ENCODE measurements at regions not wholly inside any gene's neighbourhood (a gene's known extent, or its start where the extent isn't known, plus 50 kb on each side); places are given as distances from the start of the nearest gene placed in this dataset.

GRCh38 chr16:29315046-29315445, 91.5 kb downstream of the NPIPB11 start:
- H3K36me3 Mint-ChIP-seq: no peaks in the 10 kb centered on the region
- Histone ChIP-seq H3K27ac (ENCODE audit: low read length) (no peak overlapping the region), H3K4me3 (ENCODE audit: low read length) (no peak overlapping the region), H3K4me1 (ENCODE audit: control insufficient read depth, insufficient read depth, low read length) (no peaks in the 10 kb centered on the region), H3K27me3 (ENCODE audit: control insufficient read depth, insufficient read depth, low read length) (no peaks in the 10 kb centered on the region), H3K36me3 (ENCODE audit: control insufficient read depth, insufficient read depth, low read length) (no peaks in the 10 kb centered on the region), H3K9me3 (ENCODE audit: control insufficient read depth, insufficient read depth, low read length) (no peaks in the 10 kb centered on the region)
- no peak overlapping the region for H3K27ac Mint-ChIP-seq
- TF ChIP-seq CTCF (IDR thresholded peaks at IDR 0.05): no peak
- H3K9me3 Mint-ChIP-seq: no peaks in the 10 kb centered on the region
- H3K4me1 Mint-ChIP-seq: no peaks in the 10 kb centered on the region
- 97% methylated on average over 4 of the region's 5 CpGs for WGBS (ENCODE audit: insufficient coverage)
- DNase-seq (no peak), ATAC-seq (no peak)
- no peak overlapping the region for H3K4me3 Mint-ChIP-seq
- intact Hi-C loops (cut with micrococcal nuclease): no loop called here
- H3K27me3 Mint-ChIP-seq (ENCODE audit: low read depth in 2 of 2): no peaks in the 10 kb centered on the region

- Histone ChIP-seq H3K9me3 (ENCODE audit: control insufficient read depth, insufficient read depth, low read length) (no peaks in the 10 kb centered on the region), H3K27me3 (ENCODE audit: control insufficient read depth, insufficient read depth, low read length) (no peaks in the 10 kb centered on the region), H3K27ac (ENCODE audit: low read length) (no peak overlapping the region), H3K36me3 (ENCODE audit: control insufficient read depth, insufficient read depth, low read length) (no peaks in the 10 kb centered on the region), H3K4me1 (ENCODE audit: control insufficient read depth, insufficient read depth, low read length) (no peaks in the 10 kb centered on the region), H3K4me3 (ENCODE audit: low read length) (no peak overlapping the region)
- Mint-ChIP-seq H3K9me3 (no peaks in the 10 kb centered on the region), H3K36me3 (no peaks in the 10 kb centered on the region), H3K4me1 (peaks cover under 1% of the 10 kb centered on the region in 2 donors), H3K4me3 (no peak overlapping the region), H3K27ac (no peak overlapping the region), H3K27me3 (ENCODE audit: low read depth in 2 of 2) (no peaks in the 10 kb centered on the region)
- intact Hi-C loops (cut with micrococcal nuclease): no loop called here
- no peak for TF ChIP-seq CTCF (IDR thresholded peaks at IDR 0.05)
- DNase-seq (no peak), ATAC-seq (no peak)
- WGBS (ENCODE audit: insufficient coverage): 96% methylated on average over 20 of the region's 20 CpGs
Measured at GRCh38 chr16:29314292-29314934, 92.1 kb downstream of the NPIPB11 start.

GRCh38 chr16:29313559-29314048, 92.9 kb downstream of the NPIPB11 start:
- H3K36me3 Mint-ChIP-seq: no peaks in the 10 kb centered on the region
- intact Hi-C loops (cut with micrococcal nuclease): no loop called here
- H3K27ac Mint-ChIP-seq: no peak overlapping the region
- no peaks in the 10 kb centered on the region for H3K27me3 Mint-ChIP-seq (ENCODE audit: low read depth in 2 of 2)
- H3K9me3 ChIP-seq (ENCODE audit: control insufficient read depth, insufficient read depth, low read length): no peaks in the 10 kb centered on the region
- TF ChIP-seq CTCF (IDR thresholded peaks at IDR 0.05): no peak
- H3K4me1 Mint-ChIP-seq: peaks cover 8 to 9% of the 10 kb centered on the region in 2 donors
- ATAC-seq (no peak), DNase-seq (no peak)
- H3K27me3 ChIP-seq (ENCODE audit: control insufficient read depth, insufficient read depth, low read length): no peaks in the 10 kb centered on the region
- peaks cover 3% of the 10 kb centered on the region for H3K4me1 ChIP-seq (ENCODE audit: control insufficient read depth, insufficient read depth, low read length)
- no peak overlapping the region for H3K4me3 Mint-ChIP-seq
- H3K27ac ChIP-seq (ENCODE audit: low read length): no peak overlapping the region
- no peak overlapping the region for H3K4me3 ChIP-seq (ENCODE audit: low read length)
- no peaks in the 10 kb centered on the region for H3K9me3 Mint-ChIP-seq
- WGBS (ENCODE audit: insufficient coverage): 91% methylated on average over 9 of the region's 9 CpGs
- H3K36me3 ChIP-seq (ENCODE audit: control insufficient read depth, insufficient read depth, low read length): no peaks in the 10 kb centered on the region
